NCI-H2196 (cell line): ENCODE measurements at regions not wholly inside any gene's neighbourhood (a gene's known extent, or its start where the extent isn't known, plus 50 kb on each side); places are given as distances from the start of the nearest gene placed in this dataset.

Source experiments
- DNase-seq: peaks from one replicate; lab custom pipeline; 2025; ENCODE audit not compliant: unreplicated experiment; lab: John Stamatoyannopoulos, UW

GRCh38 chr5:167598166-167598565 lies 693.3 kb upstream of the WWC1 start:
- no peak for DNase-seq

GRCh38 chr5:167602067-167602466 lies 689.4 kb upstream of the WWC1 start:
- DNase-seq = no peak

GRCh38 chr5:167603135-167603534 lies 688.3 kb upstream of the WWC1 start:
- no peak for DNase-seq

GRCh38 chr5:167608390-167609272 lies 682.8 kb upstream of the WWC1 start:
- no peak for DNase-seq

GRCh38 chr5:167614294-167615021 lies 677.0 kb upstream of the WWC1 start:
- no peak for DNase-seq

- DNase-seq = no peak
Measured at GRCh38 chr5:167616043-167616890, 675.2 kb upstream of the WWC1 start.

GRCh38 chr5:167623354-167623753 lies 668.1 kb upstream of the WWC1 start:
- no peak for DNase-seq

GRCh38 chr5:167624053-167624452 lies 667.4 kb upstream of the WWC1 start:
- DNase-seq = no peak

- DNase-seq = no peak
Measured at GRCh38 chr5:167626341-167627123, 664.9 kb upstream of the WWC1 start.

GRCh38 chr5:167629634-167630033 lies 661.8 kb upstream of the WWC1 start:
- DNase-seq = no peak

GRCh38 chr5:167631191-167631590 lies 660.3 kb upstream of the WWC1 start:
- DNase-seq = no peak

- no peak for DNase-seq
Measured at GRCh38 chr5:167633114-167633513, 658.3 kb upstream of the WWC1 start.

GRCh38 chr5:167633931-167634341 lies 657.5 kb upstream of the WWC1 start:
- DNase-seq = no peak

- no peak for DNase-seq
Measured at GRCh38 chr5:167634432-167634831, 657.0 kb upstream of the WWC1 start.

GRCh38 chr5:167638816-167639215 lies 652.6 kb upstream of the WWC1 start:
- no peak for DNase-seq

- DNase-seq = no peak
Measured at GRCh38 chr5:167639273-167639672, 652.2 kb upstream of the WWC1 start.

- DNase-seq = no peak
Measured at GRCh38 chr5:167639766-167640165, 651.7 kb upstream of the WWC1 start.

GRCh38 chr5:167642181-167642580 lies 649.3 kb upstream of the WWC1 start:
- no peak for DNase-seq

- DNase-seq = no peak
Measured at GRCh38 chr5:167642779-167643517, 648.5 kb upstream of the WWC1 start.
